ENCODE measurements at regions not wholly inside any gene's neighbourhood (a gene's known extent, or its start where the extent isn't known, plus 50 kb on each side); places are given as distances from the start of the nearest gene placed in this dataset.

DNA sequence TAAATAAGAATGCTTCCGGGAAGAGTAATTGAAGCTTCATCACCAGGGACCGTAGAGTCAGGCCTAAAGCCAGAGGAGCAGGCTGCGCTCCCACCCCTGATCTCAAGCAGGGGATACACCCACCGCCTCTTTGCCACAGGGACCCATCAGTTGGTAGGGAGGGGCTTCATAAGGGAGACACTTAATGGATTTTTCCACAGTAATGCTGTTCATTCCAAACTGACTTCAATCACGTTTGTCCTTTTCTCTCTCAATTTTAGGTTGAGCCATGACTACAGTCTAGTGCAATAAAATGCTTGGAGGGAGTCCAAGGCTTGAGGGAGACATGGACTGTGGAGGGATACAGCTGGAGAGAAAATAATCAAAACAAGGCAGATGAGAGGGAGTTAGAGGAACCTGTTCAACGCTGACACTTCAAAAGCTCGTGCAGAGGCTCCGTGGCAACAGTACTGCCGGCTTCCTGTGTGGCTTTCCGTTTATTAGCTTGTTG lies 111.5 kb downstream of the SEC16B start:
- ChIA-PET CTCF (no interaction called here), POLR2A (no interaction called here)
- DNase-seq: no peak
- ATAC-seq: no peak
- no peak for TF ChIP-seq CTCF (IDR thresholded peaks at IDR 0.05)
- intact Hi-C loops (cut with micrococcal nuclease): no loop called here
- H3K4me3 Mint-ChIP-seq: no peak overlapping the region
- H3K27me3 Mint-ChIP-seq: no peaks in the 10 kb centered on the region
- no peak overlapping the region for H3K27ac Mint-ChIP-seq
- H3K9me3 Mint-ChIP-seq: peaks cover 4% of the 10 kb centered on the region
- H3K36me3 Mint-ChIP-seq (ENCODE audit: low read depth): no peaks in the 10 kb centered on the region
- no peaks in the 10 kb centered on the region for H3K4me1 Mint-ChIP-seq (ENCODE audit: low read depth)

DNA sequence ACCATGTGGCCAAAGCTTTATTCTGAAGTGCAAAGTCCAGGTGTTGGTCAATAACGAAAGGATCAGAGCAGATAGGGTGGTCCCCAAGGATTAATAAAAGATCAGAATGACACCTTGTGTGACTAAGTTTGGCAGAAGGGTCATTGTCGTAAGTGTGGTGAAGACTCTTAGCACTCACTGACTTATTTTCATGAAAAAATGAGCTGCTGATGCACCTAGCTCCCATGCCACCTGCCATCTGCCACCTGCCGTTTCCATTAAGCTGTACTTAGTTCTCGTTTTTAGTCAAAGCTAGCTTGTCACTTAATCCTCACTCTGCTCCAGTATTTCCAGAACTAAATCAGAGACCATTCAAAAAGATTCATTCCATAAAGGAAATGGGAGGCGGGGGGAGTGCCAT lies 112.6 kb downstream of the SEC16B start:
- no peaks in the 10 kb centered on the region for H3K36me3 Mint-ChIP-seq (ENCODE audit: low read depth)
- H3K27me3 Mint-ChIP-seq: no peaks in the 10 kb centered on the region
- DNase-seq (no peak), ATAC-seq (no peak)
- intact Hi-C loops (cut with micrococcal nuclease): no loop called here
- CTCF ChIA-PET: no interaction called here
- H3K9me3 Mint-ChIP-seq: peaks cover 4% of the 10 kb centered on the region
- no peak overlapping the region for H3K4me3 Mint-ChIP-seq
- H3K27ac Mint-ChIP-seq: no peak overlapping the region
- no peaks in the 10 kb centered on the region for H3K4me1 Mint-ChIP-seq (ENCODE audit: low read depth)
- no peak for TF ChIP-seq CTCF (IDR thresholded peaks at IDR 0.05)
- POLR2A ChIA-PET: no interaction called here

DNA sequence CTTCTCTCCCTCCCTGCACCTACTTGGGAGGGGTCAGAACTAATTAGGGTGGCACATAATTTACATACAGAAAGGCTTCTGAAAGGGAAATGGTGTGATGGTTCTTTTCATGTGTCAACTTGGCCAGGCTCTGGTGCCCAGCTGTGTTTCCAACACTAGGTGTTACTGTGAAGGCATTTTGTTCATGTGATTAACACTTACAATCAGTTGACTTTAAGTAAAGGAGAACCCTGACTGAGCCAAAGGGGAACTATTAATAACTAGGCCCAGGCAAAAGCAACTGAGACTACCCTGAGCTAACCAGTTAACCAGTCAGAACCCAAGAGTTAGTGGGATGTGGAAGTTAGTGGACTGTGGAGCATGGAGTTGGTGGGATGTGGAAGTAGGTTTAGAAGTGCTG lies 114.9 kb downstream of the SEC16B start:
- CTCF ChIA-PET: no interaction called here
- DNase-seq: no peak
- POLR2A ChIA-PET: no interaction called here
- no peak for ATAC-seq
- Mint-ChIP-seq H3K4me3 (no peak overlapping the region), H3K9me3 (peaks cover 4% of the 10 kb centered on the region), H3K4me1 (ENCODE audit: low read depth) (no peaks in the 10 kb centered on the region), H3K27me3 (no peaks in the 10 kb centered on the region), H3K27ac (no peak overlapping the region), H3K36me3 (ENCODE audit: low read depth) (no peaks in the 10 kb centered on the region)
- intact Hi-C loops (cut with micrococcal nuclease): no loop called here
- no peak for TF ChIP-seq CTCF (IDR thresholded peaks at IDR 0.05)

DNA sequence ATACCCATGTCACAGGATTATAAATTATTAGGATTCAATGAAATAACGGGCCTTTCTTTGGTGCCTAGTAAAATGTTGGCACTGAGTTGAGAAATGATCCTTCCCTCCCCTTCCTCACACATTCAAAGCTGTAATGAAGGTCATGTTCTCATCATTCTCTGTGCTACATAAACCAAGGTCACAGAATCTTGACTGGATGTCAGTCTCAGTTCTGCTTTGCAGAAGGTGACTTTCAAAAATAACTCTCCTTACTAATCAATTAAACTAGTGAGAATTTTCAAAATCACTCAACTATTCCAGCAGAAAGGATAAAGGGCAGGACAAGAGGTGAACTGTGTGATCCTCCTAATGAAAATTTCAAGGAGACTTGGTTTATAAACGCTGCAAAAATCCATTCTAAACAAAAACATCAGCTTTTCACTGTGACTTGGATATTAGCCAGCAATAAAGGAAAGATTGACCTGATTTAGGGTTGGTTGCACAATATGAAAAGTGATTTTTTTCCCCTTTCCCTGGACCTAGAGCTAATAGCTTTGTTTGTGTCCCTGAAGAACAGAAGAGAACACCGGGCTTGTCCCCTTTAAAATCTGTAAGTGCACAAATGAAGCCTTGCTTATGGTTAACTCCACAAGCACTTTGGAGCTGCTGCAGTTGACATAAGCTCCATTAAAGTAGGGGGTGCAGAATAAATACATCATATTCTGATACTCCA lies 120.1 kb downstream of the SEC16B start:
- no peaks in the 10 kb centered on the region for H3K36me3 Mint-ChIP-seq (ENCODE audit: low read depth)
- no peak overlapping the region for H3K4me3 Mint-ChIP-seq
- H3K4me1 Mint-ChIP-seq (ENCODE audit: low read depth): no peaks in the 10 kb centered on the region
- intact Hi-C loops (cut with micrococcal nuclease): no loop called here
- TF ChIP-seq CTCF (IDR thresholded peaks at IDR 0.05): no peak
- H3K27me3 Mint-ChIP-seq: no peaks in the 10 kb centered on the region
- POLR2A ChIA-PET: interaction anchor here (1.4 kb wide), 1 partner anchor 21 kb away, joined by 3 read pairs; no protein-coding TSS in a partner anchor
- no peak for ATAC-seq
- H3K27ac Mint-ChIP-seq: no peak overlapping the region
- no peak for DNase-seq
- CTCF ChIA-PET: interaction anchor here (0.8 kb wide), 1 partner anchor 208 kb away, joined by 3 read pairs; no protein-coding TSS in a partner anchor
- peaks cover 6% of the 10 kb centered on the region for H3K9me3 Mint-ChIP-seq

DNA sequence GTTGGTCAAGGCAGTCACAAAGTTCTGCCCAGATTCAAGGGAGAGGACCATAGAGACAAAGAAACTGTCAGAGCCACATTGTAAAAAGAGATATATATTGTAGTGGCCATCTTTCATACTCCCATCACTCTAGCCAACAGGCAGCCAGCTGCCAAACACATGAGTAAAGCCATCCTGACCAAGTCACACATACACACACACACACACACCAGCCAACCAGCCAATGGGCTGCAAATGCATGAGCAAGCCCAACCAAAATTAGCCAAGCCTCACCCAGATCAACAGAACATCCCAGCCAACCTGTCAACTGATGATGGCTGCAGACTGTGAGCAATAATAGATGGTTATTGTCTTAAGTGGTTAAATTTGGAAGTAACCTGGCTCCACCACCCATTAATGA lies 120.7 kb downstream of the SEC16B start:
- no peak for ATAC-seq
- TF ChIP-seq CTCF (IDR thresholded peaks at IDR 0.05): no peak
- H3K36me3 Mint-ChIP-seq (ENCODE audit: low read depth): no peaks in the 10 kb centered on the region

More for the DNA sequence above, 120.7 kb downstream of the SEC16B start:
- no peak overlapping the region for H3K27ac Mint-ChIP-seq
- peaks cover 5% of the 10 kb centered on the region for H3K9me3 Mint-ChIP-seq
- H3K4me1 Mint-ChIP-seq (ENCODE audit: low read depth): no peaks in the 10 kb centered on the region
- POLR2A ChIA-PET: no interaction called here
- intact Hi-C loops (cut with micrococcal nuclease): no loop called here
- no peak overlapping the region for H3K4me3 Mint-ChIP-seq
- H3K27me3 Mint-ChIP-seq: no peaks in the 10 kb centered on the region
- CTCF ChIA-PET: no interaction called here
- no peak for DNase-seq

Measured in activated CD8-positive, alpha-beta T cell treated with anti-CD3 and anti-CD28 coated beads for 36 hours (primary cell).